H1 (cell line): ENCODE measurements at regions not wholly inside any gene's neighbourhood (a gene's known extent, or its start where the extent isn't known, plus 50 kb on each side); places are given as distances from the start of the nearest gene placed in this dataset.
A peak's percentile ranks its signal among the peaks of the same experiment; 100 is the strongest.

Source experiments
- CTCF ChIA-PET: fragments of 300-600 bp; sonication (Branson Sonifier 250); formaldehyde crosslinking; loops from one replicate; lab custom pipeline; 2021; ENCODE audit not compliant: partially characterized antibody; lab: Charles Lee
- POLR2A ChIA-PET: fragments of 300-600 bp; sonication (Branson Sonifier 250); formaldehyde crosslinking; loops from one replicate; lab custom pipeline; 2021; ENCODE audit warnings: inconsistent platforms; ENCODE audit not compliant: partially characterized antibody; lab: Charles Lee
- DNase-seq, 2 experiments: peaks; one replicate each; pipeline versions ENCODE4 v3.0.0 to v3.0.0-alpha.2; 2010 to 2022; ENCODE audit warnings: low spot score in 2 of 2, low read depth in 1 of 2, mixed read lengths in 1 of 2
- FAIRE-seq: peaks from 2 replicates; lab custom pipeline; 2011; peaks lifted over from hg19 to GRCh38; lab: Jason Lieb, UNC
- H2AFZ ChIP-seq: 2 replicates; pipeline ENCODE4 v1.8.1; 2012; ENCODE audit warnings: low read length, inconsistent platforms
- H2AK5ac ChIP-seq: 2 replicates; pipeline ENCODE4 v1.6.1; 2013; ENCODE audit warnings: low read depth, low read length
- H2BK120ac ChIP-seq: replicated peaks from 2 replicates; pipeline ENCODE3; 2013; ENCODE audit warnings: low read depth, low read length, inconsistent platforms
- H2BK12ac ChIP-seq: 2 replicates; pipeline ENCODE4 v1.6.1; 2013; ENCODE audit warnings: low read depth, low read length
- H2BK15ac ChIP-seq: 2 replicates; pipeline ENCODE4 v1.6.1; 2013; ENCODE audit warnings: low read length
- H2BK20ac ChIP-seq: 2 replicates; pipeline ENCODE4 v1.6.1; 2013; ENCODE audit warnings: low read length
- H2BK5ac ChIP-seq: 2 replicates; pipeline ENCODE4 v1.6.1; 2013; ENCODE audit warnings: low read depth, low read length
- H3K14ac ChIP-seq: 2 replicates; pipeline ENCODE4 v1.6.1; 2013; ENCODE audit warnings: inconsistent platforms; ENCODE audit not compliant: insufficient read length
- H3K18ac ChIP-seq: 2 replicates; pipeline ENCODE4 v1.6.1; 2013; ENCODE audit warnings: low read length; ENCODE audit errors: extremely low read depth
- H3K23ac ChIP-seq: 2 replicates; pipeline ENCODE4 v1.6.1; 2013; ENCODE audit warnings: inconsistent platforms; ENCODE audit not compliant: insufficient read length
- H3K23me2 ChIP-seq: 2 replicates; pipeline ENCODE4 v1.6.1; 2013; ENCODE audit warnings: low read depth, low read length
- H3K27ac ChIP-seq: 2 replicates; pipeline ENCODE4 v1.6.1; 2011; ENCODE audit warnings: low read depth, low read length, inconsistent platforms
- H3K27me3 ChIP-seq, 4 experiments: replicated peaks in 1 of 4; 1 replicate in 1 of 4; 2 replicates in 3 of 4; pipeline versions ENCODE4 v1.6.1 to v1.8.1; 2011 to 2013; ENCODE audit warnings: low read length in 3 of 4, mild to moderate bottlenecking in 3 of 4, inconsistent platforms in 2 of 4, mixed read lengths in 2 of 4, moderate library complexity in 1 of 4; ENCODE audit not compliant: control insufficient read depth in 3 of 4, insufficient read depth in 3 of 4; ENCODE audit errors: extremely low read depth in 1 of 4
- H3K36me3 ChIP-seq, 4 experiments: 2 replicates each; pipeline versions ENCODE4 v1.6.1 to v1.8.1; 2011 to 2013; ENCODE audit warnings: mild to moderate bottlenecking in 4 of 4, low read length in 3 of 4, moderate library complexity in 2 of 4, control low read depth in 1 of 4, inconsistent platforms in 1 of 4; ENCODE audit not compliant: insufficient read depth in 4 of 4, control insufficient read depth in 2 of 4
- H3K4ac ChIP-seq: replicated peaks from 2 replicates; pipeline ENCODE3; 2013; ENCODE audit warnings: low read length, low read depth, mixed read lengths, inconsistent platforms; ENCODE audit not compliant: insufficient read length
- H3K4me1 ChIP-seq, 4 experiments: replicated peaks in 1 of 4; 1 replicate in 1 of 4; 2 replicates in 3 of 4; pipeline versions ENCODE4 v1.6.1 to v1.8.1; 2011 to 2013; ENCODE audit warnings: low read length in 3 of 4, inconsistent platforms in 2 of 4, mixed read lengths in 1 of 4; ENCODE audit not compliant: insufficient read depth in 4 of 4, control insufficient read depth in 3 of 4
- H3K4me2 ChIP-seq, 2 experiments: 2 replicates each; pipeline versions ENCODE4 v1.6.1 to v1.8.1; 2011 to 2013; ENCODE audit warnings: low read depth in 2 of 2, low read length in 2 of 2, control low read depth in 1 of 2, inconsistent platforms in 1 of 2, mild to moderate bottlenecking in 1 of 2; ENCODE audit not compliant: insufficient read depth in 1 of 2
- H3K4me3 ChIP-seq, 4 experiments: fragments of 200-600, 300-600 bp in 1 of 4; sonication (generic), shearing (Covaris generic), sonication (Bioruptor Twin) in 1 of 4; 2 replicates each; pipeline versions ENCODE4 v1.5.1 to v1.8.1; 2011 to 2016; ENCODE audit warnings: low read length in 4 of 4, low read depth in 3 of 4, control low read depth in 2 of 4, inconsistent platforms in 2 of 4, mild to moderate bottlenecking in 2 of 4, mixed read lengths in 1 of 4, moderate library complexity in 1 of 4; ENCODE audit not compliant: insufficient read depth in 2 of 4; ENCODE audit errors: extremely low read depth in 1 of 4
- H3K56ac ChIP-seq: replicated peaks from 2 replicates; pipeline ENCODE3; 2013; ENCODE audit warnings: low read depth, mild to moderate bottlenecking, mixed read lengths, low read length, inconsistent platforms; ENCODE audit not compliant: insufficient read length
- H3K79me1 ChIP-seq: 2 replicates; pipeline ENCODE4 v1.6.1; 2013; ENCODE audit warnings: low read depth, low read length, control low read depth
- H3K79me2 ChIP-seq, 2 experiments: 2 replicates each; pipeline versions ENCODE4 v1.6.1 to v1.8.1; 2012 to 2013; ENCODE audit warnings: low read length in 2 of 2, mild to moderate bottlenecking in 2 of 2, inconsistent platforms in 1 of 2; ENCODE audit not compliant: insufficient read depth in 2 of 2, control insufficient read depth in 1 of 2
- H3K9ac ChIP-seq, 4 experiments: replicated peaks in 1 of 4; 1 replicate in 1 of 4; 2 replicates in 3 of 4; pipeline versions ENCODE4 v1.6.1 to v1.8.1; 2011 to 2013; ENCODE audit warnings: low read depth in 3 of 4, low read length in 3 of 4, control low read depth in 2 of 4, mild to moderate bottlenecking in 2 of 4, moderate library complexity in 2 of 4, inconsistent platforms in 1 of 4; ENCODE audit errors: extremely low read depth in 1 of 4
- H3K9me3 ChIP-seq, 2 experiments: 2 replicates each; pipeline versions ENCODE4 v1.6.1 to v1.8.1; 2012 to 2013; ENCODE audit warnings: mild to moderate bottlenecking in 2 of 2, moderate library complexity in 2 of 2, control low read depth in 1 of 2, inconsistent platforms in 1 of 2, low read depth in 1 of 2, low read length in 1 of 2, mixed read lengths in 1 of 2; ENCODE audit not compliant: insufficient read depth in 2 of 2
- H4K20me1 ChIP-seq, 2 experiments: replicated peaks in 1 of 2; 2 replicates each; pipeline versions ENCODE3 to v1.8.1; 2011 to 2013; ENCODE audit warnings: inconsistent platforms in 2 of 2, low read length in 2 of 2, mild to moderate bottlenecking in 1 of 2; ENCODE audit not compliant: insufficient read depth in 2 of 2, control insufficient read depth in 1 of 2
- H4K5ac ChIP-seq: 2 replicates; pipeline ENCODE4 v1.6.1; 2013; ENCODE audit warnings: low read length, low read depth, mixed read lengths, inconsistent platforms; ENCODE audit not compliant: insufficient read length
- H4K8ac ChIP-seq: 2 replicates; pipeline ENCODE4 v1.8.0; 2013; ENCODE audit warnings: mild to moderate bottlenecking, moderate library complexity, low read length, inconsistent platforms; ENCODE audit not compliant: insufficient read depth; ENCODE audit errors: extremely low read depth
- H4K91ac ChIP-seq: replicated peaks from 2 replicates; pipeline ENCODE3; 2013; ENCODE audit warnings: low read length, mixed read lengths, inconsistent platforms; ENCODE audit not compliant: insufficient read length
- BACH1 ChIP-seq: IDR thresholded peaks from 2 replicates; pipeline ENCODE4 v1.6.1; 2012; ENCODE audit warnings: low read length, improper control_type of control experiment
- CBX5 ChIP-seq: fragments of 300-800, 300-1000 bp; sonication (generic); IDR thresholded peaks from 2 replicates; pipeline ENCODE4 v1.7.1; 2016; ENCODE audit warnings: antibody characterized with exemption, low read length, low read depth
- CHD2 ChIP-seq: IDR thresholded peaks from 2 replicates; pipeline ENCODE4 v1.6.1; 2012; ENCODE audit warnings: low read length, improper control_type of control experiment
- CTCF ChIP-seq, 3 experiments: IDR thresholded peaks; 1 replicate in 2 of 3; 2 replicates in 1 of 3; pipeline versions ENCODE4 v1.5.1 to v1.6.1; 2011; ENCODE audit warnings: low read length in 3 of 3, mild to moderate bottlenecking in 3 of 3, inconsistent platforms in 2 of 3, low read depth in 1 of 3, moderate library complexity in 1 of 3; ENCODE audit not compliant: insufficient read depth in 1 of 3; ENCODE audit errors: control extremely low read depth in 1 of 3
- EP300 ChIP-seq, 2 experiments: IDR thresholded peaks; 1 replicate in 1 of 2; 2 replicates in 1 of 2; pipeline ENCODE4 v1.6.1; 2011 to 2012; ENCODE audit warnings: low read depth in 2 of 2, low read length in 2 of 2, mild to moderate bottlenecking in 2 of 2, borderline replicate concordance in 1 of 2, inconsistent platforms in 1 of 2, moderate library complexity in 1 of 2
- EZH2 ChIP-seq: fragments of 200-600 bp; sonication (generic); IDR thresholded peaks from 2 replicates; pipeline ENCODE4 v1.7.1; 2012; ENCODE audit warnings: low read depth, mild to moderate bottlenecking, moderate library complexity, low read length, inconsistent platforms; ENCODE audit not compliant: severe bottlenecking
- RFX5 ChIP-seq: IDR thresholded peaks from 2 replicates; pipeline ENCODE4 v1.6.1; 2011; ENCODE audit warnings: low read depth, low read length, improper control_type of control experiment, borderline replicate concordance
- RNF2 ChIP-seq: fragments of 200-900, 300-1000 bp; sonication (generic); IDR thresholded peaks from 2 replicates; pipeline ENCODE4 v1.7.1; 2016; ENCODE audit warnings: borderline replicate concordance, low read depth, mild to moderate bottlenecking, antibody characterized with exemption, low read length; ENCODE audit not compliant: poor library complexity, severe bottlenecking; ENCODE audit errors: missing control alignments
- SAP30 ChIP-seq: fragments of 300-600 bp; sonication (generic); IDR thresholded peaks from 2 replicates; pipeline ENCODE4 v1.7.1; 2012; ENCODE audit warnings: low read length, moderate library complexity, mild to moderate bottlenecking, inconsistent platforms; ENCODE audit not compliant: insufficient read depth, insufficient replicate concordance
- SP2 ChIP-seq: IDR thresholded peaks from 2 replicates; pipeline ENCODE4 v1.6.1; 2012; ENCODE audit warnings: mild to moderate bottlenecking, low read length, inconsistent platforms
- SUZ12 ChIP-seq: fragments of 200-600 bp; sonication (generic); IDR thresholded peaks from 2 replicates; pipeline ENCODE4 v1.6.1; 2012; ENCODE audit warnings: mild to moderate bottlenecking, inconsistent platforms, low read length, moderate library complexity, mixed read lengths
- TAF7 ChIP-seq: optimal IDR thresholded peaks from 2 replicates; pipeline ENCODE3; 2011; ENCODE audit warnings: low read depth, mild to moderate bottlenecking, inconsistent platforms, low read length, moderate library complexity, borderline replicate concordance
- WGBS, 2 experiments: shearing (Covaris generic) in 1 of 2; methylation state at CpG; one replicate each; pipeline versions ENCODE4 v1.1.6 to v1.1.7; 2013 to 2015; ENCODE audit warnings: low lambda C conversion rate in 2 of 2, mixed read lengths in 2 of 2, inconsistent platforms in 1 of 2, low coverage in 1 of 2, missing lambda C conversion rate in 1 of 2; ENCODE audit not compliant: insufficient replicate concordance in 2 of 2, insufficient coverage in 1 of 2, insufficient read length in 1 of 2; ENCODE audit errors: extremely low coverage in 1 of 2, missing lambda C conversion rate in 1 of 2; 5-methylcytosine and 5-hydroxymethylcytosine counted together

DNA sequence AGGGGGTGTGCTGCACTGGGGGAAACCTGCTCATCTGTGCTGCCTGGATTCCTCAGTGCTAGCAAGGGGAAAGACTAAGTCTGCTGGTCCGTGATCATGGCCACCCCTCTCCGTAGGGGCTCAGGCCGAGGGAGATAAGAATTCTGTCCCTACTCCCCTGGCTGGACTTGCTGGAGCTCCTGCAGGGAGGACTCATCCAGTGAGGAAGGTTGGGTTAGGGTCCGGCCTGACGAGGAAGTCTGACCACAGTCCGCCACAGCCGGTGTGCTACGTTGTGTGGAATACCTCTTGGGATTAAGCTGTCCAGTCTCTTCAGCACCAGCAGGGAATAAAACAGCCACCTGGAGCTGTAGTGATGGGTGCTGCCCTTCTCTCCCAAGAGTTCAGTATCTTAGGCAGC, 1309.1 kb upstream of the CADM2 start:
- Histone ChIP-seq H2AK5ac (no peak overlapping the region), H2BK120ac (no peak overlapping the region), H3K79me1 (no peaks in the 10 kb centered on the region), H2BK5ac (no peak overlapping the region), H3K36me3 (no peaks in the 10 kb centered on the region), H4K20me1 (no peaks in the 10 kb centered on the region), H3K27me3 (no peaks in the 10 kb centered on the region), H4K91ac (no peak overlapping the region), H3K14ac (no peak overlapping the region), H2BK12ac (no peak overlapping the region), H3K79me2 (no peaks in the 10 kb centered on the region), H3K4ac (no peak overlapping the region), H3K4me2 (no peak overlapping the region), H3K9me3 (no peaks in the 10 kb centered on the region), H3K56ac (no peak overlapping the region), H3K23ac (no peak overlapping the region), H3K18ac (no peak overlapping the region), H2AFZ (no peak overlapping the region), H3K4me3 (no peak overlapping the region), H3K9ac (no peak overlapping the region), H4K5ac (no peak overlapping the region), H2BK15ac (no peak overlapping the region), H4K8ac (peak overlapping the region; percentile 79; the same call in 1 of the 2 replicates), H3K4me1 (no peaks in the 10 kb centered on the region), H2BK20ac (no peak overlapping the region), H3K23me2 (no peaks in the 10 kb centered on the region), H3K27ac (no peak overlapping the region)
- DNase-seq (no peak), FAIRE-seq (no peak)
- CTCF ChIA-PET: no interaction called here
- WGBS, 2 experiments: 91% methylated on average over 8 of the region's 8 CpGs; no CpG with 5 or more reads in 1 of the 2 experiments
- POLR2A ChIA-PET: no interaction called here
- TF ChIP-seq CHD2 (no peak), SAP30 (no peak), EP300 (IDR thresholded peaks at IDR 0.05; ENCODE audit: borderline replicate concordance in 1 of 2, low read depth in 2 of 2, low read length in 2 of 2) (no peak), CTCF (IDR thresholded peaks at IDR 0.05; ENCODE audit: control extremely low read depth in 1 of 3, insufficient read depth in 1 of 3, low read depth in 1 of 3, low read length in 3 of 3) (no peak), BACH1 (no peak), TAF7 (no peak), SP2 (no peak), SUZ12 (no peak), EZH2 (no peak), RFX5 (no peak), CBX5 (no peak), RNF2 (no peak)
